HEK293 (cell line): ENCODE measurements at regions not wholly inside any gene's neighbourhood (a gene's known extent, or its start where the extent isn't known, plus 50 kb on each side); places are given as distances from the start of the nearest gene placed in this dataset.

Source experiments
- CTCF ChIA-PET: fragments of 350-600 bp; formaldehyde crosslinking; extraction: SDS; loops from one replicate; lab custom pipeline; 2021; ENCODE audit warnings: antibody characterized with exemption; lab: Yijun Ruan, JAX
- POLR2A ChIA-PET: fragments of 300-600 bp; formaldehyde crosslinking; extraction: SDS; loops from one replicate; lab custom pipeline; 2020; ENCODE audit warnings: antibody characterized with exemption, inconsistent platforms; lab: Yijun Ruan, JAX
- H3K27ac ChIP-seq: fragments of 200-500 bp; sonication (Bioruptor generic); 2 replicates; pipeline ENCODE4 v1.5.1; 2014; ENCODE audit warnings: low read depth, low read length, control low read depth, inconsistent platforms; ENCODE audit errors: extremely low read depth
- H3K36me3 ChIP-seq, 2 experiments: fragments of 200-500 bp in 1 of 2; sonication (Bioruptor generic) in 1 of 2; 1 replicate in 1 of 2; 2 replicates in 1 of 2; pipeline ENCODE4 v1.5.1; 2014 to 2017; ENCODE audit warnings: inconsistent platforms in 2 of 2, low read length in 2 of 2; ENCODE audit not compliant: control insufficient read depth in 2 of 2, insufficient read depth in 1 of 2
- H3K4me1 ChIP-seq: fragments of 200-500 bp; sonication (Bioruptor generic); 2 replicates; pipeline ENCODE4 v1.5.1; 2014; ENCODE audit warnings: mild to moderate bottlenecking, low read length, inconsistent platforms; ENCODE audit not compliant: control insufficient read depth, insufficient read depth
- H3K4me3 ChIP-seq: 2 replicates; pipeline ENCODE4 v1.5.1; 2011; ENCODE audit warnings: low read depth, mild to moderate bottlenecking, control low read depth, low read length, moderate library complexity
- H3K9me3 ChIP-seq: fragments of 200-500 bp; sonication (Bioruptor generic); 2 replicates; pipeline ENCODE4 v1.5.1; 2014; ENCODE audit warnings: low read depth, low read length, inconsistent platforms; ENCODE audit not compliant: control insufficient read depth, insufficient read depth
- ATF2 ChIP-seq: fragments of 450-650 bp; formaldehyde crosslinking; IDR thresholded peaks from 2 replicates; pipeline ENCODE4 v1.5.1; 2016; ENCODE audit warnings: missing biosample characterization, missing genetic modification characterization, low read depth
- FEZF1 ChIP-seq: fragments of 450-650 bp; formaldehyde crosslinking; IDR thresholded peaks from 2 replicates; pipeline ENCODE4 v1.5.1; 2016; ENCODE audit warnings: missing biosample characterization, missing genetic modification characterization
- GLI2 ChIP-seq: fragments of 450-650 bp; formaldehyde crosslinking; IDR thresholded peaks from 2 replicates; pipeline ENCODE4; 2017; ENCODE audit warnings: missing biosample characterization, missing genetic modification characterization, low read depth, borderline replicate concordance
- HOXA7 ChIP-seq: sonication (generic); formaldehyde crosslinking; IDR thresholded peaks from 2 replicates; pipeline ENCODE4 v1.8.1; 2022; ENCODE audit warnings: missing genetic modification reagents, borderline replicate concordance
- KLF17 ChIP-seq: fragments of 450-650 bp; formaldehyde crosslinking; IDR thresholded peaks from 2 replicates; pipeline ENCODE4 v1.5.1; 2016; ENCODE audit warnings: missing biosample characterization, missing genetic modification characterization
- PBX3 ChIP-seq: sonication (generic); formaldehyde crosslinking; IDR thresholded peaks from 2 replicates; pipeline ENCODE4 v1.8.1; 2022; ENCODE audit warnings: mild to moderate bottlenecking, moderate library complexity, missing genetic modification reagents
- ZBTB26 ChIP-seq: fragments of 450-650 bp; formaldehyde crosslinking; optimal IDR thresholded peaks from 2 replicates; pipeline ENCODE3; 2016; ENCODE audit warnings: missing biosample characterization, mild to moderate bottlenecking, missing genetic modification characterization
- ZNF121 ChIP-seq: fragments of 450-650 bp; formaldehyde crosslinking; IDR thresholded peaks from 2 replicates; pipeline ENCODE4 v1.5.1; 2016; ENCODE audit warnings: missing biosample characterization, missing genetic modification characterization
- ZNF148 ChIP-seq: fragments of 450-650 bp; formaldehyde crosslinking; IDR thresholded peaks from 2 replicates; pipeline ENCODE4 v1.5.0; 2017; ENCODE audit warnings: missing biosample characterization, missing genetic modification characterization, borderline replicate concordance
- ZNF211 ChIP-seq: fragments of 450-650 bp; formaldehyde crosslinking; IDR thresholded peaks from 2 replicates; pipeline ENCODE4 v1.5.1; 2016; ENCODE audit warnings: low read depth, missing biosample characterization, missing genetic modification characterization
- ZNF214 ChIP-seq: fragments of 450-650 bp; formaldehyde crosslinking; IDR thresholded peaks from 2 replicates; pipeline ENCODE4 v1.5.1; 2017; ENCODE audit warnings: missing biosample characterization, mild to moderate bottlenecking, missing genetic modification characterization, borderline replicate concordance
- ZNF221 ChIP-seq: fragments of 450-650 bp; formaldehyde crosslinking; IDR thresholded peaks from 2 replicates; pipeline ENCODE4 v1.5.1; 2017; ENCODE audit warnings: missing biosample characterization, missing genetic modification characterization, borderline replicate concordance
- ZNF26 ChIP-seq: fragments of 450-650 bp; formaldehyde crosslinking; IDR thresholded peaks from 2 replicates; pipeline ENCODE4 v1.5.1; 2016; ENCODE audit warnings: missing biosample characterization, missing genetic modification characterization
- ZNF292 ChIP-seq: fragments of 450-650 bp; formaldehyde crosslinking; IDR thresholded peaks from 2 replicates; pipeline ENCODE4 v1.5.1; 2016; ENCODE audit warnings: low read depth, missing biosample characterization, missing genetic modification characterization, borderline replicate concordance
- ZNF398 ChIP-seq: fragments of 450-650 bp; formaldehyde crosslinking; IDR thresholded peaks from 2 replicates; pipeline ENCODE4 v1.5.1; 2017; ENCODE audit warnings: missing biosample characterization, missing genetic modification characterization
- ZNF571 ChIP-seq: fragments of 450-650 bp; formaldehyde crosslinking; IDR thresholded peaks from 2 replicates; pipeline ENCODE4 v1.5.0; 2017; ENCODE audit warnings: missing biosample characterization, missing genetic modification characterization
- ZNF585B ChIP-seq: fragments of 450-650 bp; formaldehyde crosslinking; IDR thresholded peaks from 2 replicates; pipeline ENCODE4 v1.5.1; 2016; ENCODE audit warnings: missing biosample characterization, missing genetic modification characterization
- ZNF645 ChIP-seq: fragments of 450-650 bp; formaldehyde crosslinking; IDR thresholded peaks from 2 replicates; pipeline ENCODE4; 2016; ENCODE audit warnings: missing biosample characterization, missing genetic modification characterization
- ZNF776 ChIP-seq: fragments of 450-650 bp; formaldehyde crosslinking; IDR thresholded peaks from 2 replicates; pipeline ENCODE4 v1.5.0; 2017; ENCODE audit warnings: missing biosample characterization, missing genetic modification characterization, borderline replicate concordance
- ZSCAN30 ChIP-seq: fragments of 450-650 bp; IDR thresholded peaks from 2 replicates; pipeline ENCODE4 v1.5.1; 2018; ENCODE audit warnings: missing biosample characterization, mild to moderate bottlenecking, missing genetic modification characterization, moderate library complexity

GRCh38 chrX:40164751-40165150, 67.0 kb upstream of the BCOR start:
- Histone ChIP-seq H3K4me3 (no peak overlapping the region), H3K36me3 (no peaks in the 10 kb centered on the region), H3K9me3 (no peaks in the 10 kb centered on the region), H3K4me1 (peaks cover 8% of the 10 kb centered on the region), H3K27ac (0 out of 2 replicates have a peak overlapping the region, but pooled peaks have one; percentile 9)
- ChIA-PET CTCF (interaction anchor here (0.7 kb wide), 1 partner anchor 1005 kb away, joined by 3 read pairs; no protein-coding TSS in a partner anchor), POLR2A (no interaction called here)
- TF ChIP-seq GLI2 (tag by site-specific recombination) (no peak), HOXA7 (CRISPR knock-in tag) (no peak)

GRCh38 chrX:40158036-40158706, 60.4 kb upstream of the BCOR start:
- Histone ChIP-seq H3K4me3 (peak overlapping the region; percentile 39), H3K36me3 (no peaks in the 10 kb centered on the region), H3K27ac (peak overlapping the region; percentile 90), H3K9me3 (no peaks in the 10 kb centered on the region), H3K4me1 (peaks cover 10% of the 10 kb centered on the region)
- POLR2A ChIA-PET, result interaction anchor here (1.1 to 1.6 kb wide), 2 partner anchors 60 to 64 kb away, joined by 4 read pairs; partner anchors contain the start of gene BCOR
- CTCF ChIA-PET, result interaction anchor here (0.8 to 1.1 kb wide), 2 partner anchors 21 to 191 kb away, joined by 3 read pairs; no protein-coding TSS in a partner anchor
- TF ChIP-seq HOXA7 (CRISPR knock-in tag), result no peak
- TF ChIP-seq ZNF221 (tag by site-specific recombination), result no peak
- no peak for TF ChIP-seq ATF2
- TF ChIP-seq FEZF1 (tag by site-specific recombination), result no peak
- no peak for TF ChIP-seq KLF17 (tag by site-specific recombination)
- no peak for TF ChIP-seq ZNF292 (tag by site-specific recombination)
- TF ChIP-seq ZNF776 (tag by site-specific recombination), result no peak
- no peak for TF ChIP-seq ZNF121 (tag by site-specific recombination)
- TF ChIP-seq ZNF148, result no peak
- no peak for TF ChIP-seq ZNF398 (tag by site-specific recombination)
- TF ChIP-seq PBX3, result no peak
- no peak for TF ChIP-seq ZNF214
- TF ChIP-seq ZNF26 (tag by site-specific recombination), result no peak
- TF ChIP-seq ZBTB26 (tag by site-specific recombination), result peak; percentile 66
- TF ChIP-seq ZNF211, result no peak
- TF ChIP-seq ZNF571, result no peak
- no peak for TF ChIP-seq ZNF645 (tag by site-specific recombination)
- no peak for TF ChIP-seq ZSCAN30 (tag by site-specific recombination)
- TF ChIP-seq ZNF585B (tag by site-specific recombination), result no peak
